GM12801 (cell line): ENCODE measurements at regions not wholly inside any gene's neighbourhood (a gene's known extent, or its start where the extent isn't known, plus 50 kb on each side); places are given as distances from the start of the nearest gene placed in this dataset.

Source experiments
- CTCF ChIP-seq: IDR thresholded peaks from one replicate; pipeline ENCODE4 v1.5.1; 2011; ENCODE audit warnings: control low read depth; ENCODE audit not compliant: insufficient read length; ENCODE audit errors: extremely low read depth

GRCh38 chr7:106196460-106197021 lies 84.4 kb upstream of the SYPL1 start:
- TF ChIP-seq CTCF = no peak

GRCh38 chr7:106193661-106194060 lies 81.5 kb upstream of the SYPL1 start:
- no peak for TF ChIP-seq CTCF

- TF ChIP-seq CTCF = no peak
Measured at GRCh38 chr7:106190589-106191330, 78.6 kb upstream of the SYPL1 start.

GRCh38 chr7:106187613-106188350 lies 75.7 kb upstream of the SYPL1 start:
- TF ChIP-seq CTCF = no peak

- TF ChIP-seq CTCF = no peak
Measured at GRCh38 chr7:106185719-106186118, 73.6 kb upstream of the SYPL1 start.

- TF ChIP-seq CTCF = no peak
Measured at GRCh38 chr7:106183952-106184351, 71.8 kb upstream of the SYPL1 start.

- no peak for TF ChIP-seq CTCF
Measured at GRCh38 chr7:106182904-106183303, 70.8 kb upstream of the SYPL1 start.
